GM12878 (cell line): ENCODE measurements at regions not wholly inside any gene's neighbourhood (a gene's known extent, or its start where the extent isn't known, plus 50 kb on each side); places are given as distances from the start of the nearest gene placed in this dataset.

ENCODE experiments used
- ATAC-seq: fragments of 200-7000 bp; cut with Tn5 transposase; 3 replicates; pipeline ENCODE4 v1.9.1; 2020; ENCODE audit warnings: mild to moderate bottlenecking, moderate library complexity
- BruUV-seq: library from RNA; stranded (reverse); fragments of 400-500 nt; replicated peaks from 2 replicates; lab custom pipeline; 2021; lab: Mats Ljungman, UMichigan
- CTCF ChIA-PET: fragments of 300-600 bp; sonication (Branson Sonifier 250); formaldehyde crosslinking; extraction: SDS; loops from one replicate; lab custom pipeline; 2021; ENCODE audit warnings: inconsistent platforms; lab: Yijun Ruan, JAX
- POLR2A ChIA-PET: fragments of 350-600 bp; formaldehyde crosslinking; extraction: SDS; loops from one replicate; lab custom pipeline; 2021; ENCODE audit warnings: inconsistent platforms; lab: Charles Lee
- RAD21 ChIA-PET: fragments of 300-600 bp; sonication (Branson Sonifier 250); formaldehyde crosslinking; loops from one replicate; lab custom pipeline; 2023; ENCODE audit warnings: antibody characterized with exemption; ENCODE audit not compliant: unreplicated experiment; lab: Charles Lee
- SMC1A ChIA-PET: fragments of 300-600 bp; sonication (Branson Sonifier 250); formaldehyde crosslinking; loops from one replicate; lab custom pipeline; 2023; ENCODE audit not compliant: unreplicated experiment, uncharacterized antibody; lab: Charles Lee
- DNase-seq: peaks from one replicate; pipeline ENCODE4 v3.0.0-alpha.2; 2011; ENCODE audit warnings: low read depth, low spot score
- FAIRE-seq: peaks from 3 replicates; lab custom pipeline; 2011; peaks lifted over from hg19 to GRCh38; lab: Jason Lieb, UNC
- H2AFZ ChIP-seq: 2 replicates; pipeline ENCODE4 v1.6.0; 2011; ENCODE audit warnings: low read depth, low read length, control low read depth; ENCODE audit not compliant: control insufficient read depth
- H3K27ac ChIP-seq: 2 replicates; pipeline ENCODE4 v1.5.1; 2011; ENCODE audit warnings: control low read depth; ENCODE audit not compliant: control insufficient read depth, insufficient read depth
- H3K27me3 ChIP-seq, 2 experiments: replicated peaks in 1 of 2; 2 replicates each; pipeline versions ENCODE4 v1.6.0 to v1.6.1; 2011; ENCODE audit warnings: low read length in 1 of 2; ENCODE audit not compliant: control insufficient read depth in 2 of 2, insufficient read depth in 2 of 2
- H3K36me3 ChIP-seq, 2 experiments: 2 replicates each; pipeline ENCODE4 v1.5.1; 2011; ENCODE audit warnings: low read length in 1 of 2; ENCODE audit not compliant: control insufficient read depth in 2 of 2, insufficient read depth in 2 of 2
- H3K4me1 ChIP-seq: 2 replicates; pipeline ENCODE4 v1.6.1; 2011; ENCODE audit warnings: mild to moderate bottlenecking, low read length, moderate library complexity, mixed read lengths; ENCODE audit not compliant: control insufficient read depth, insufficient read depth
- H3K4me2 ChIP-seq: 2 replicates; pipeline ENCODE4 v1.6.0; 2011; ENCODE audit warnings: control low read depth; ENCODE audit not compliant: control insufficient read depth, insufficient read depth
- H3K4me3 ChIP-seq: fragments of 200-600 bp; sonication (generic); 2 replicates; pipeline ENCODE4 v1.5.1; 2016
- H3K79me2 ChIP-seq: 2 replicates; pipeline ENCODE4 v1.6.0; 2011; ENCODE audit warnings: low read length; ENCODE audit not compliant: control insufficient read depth, insufficient read depth
- H3K9ac ChIP-seq: 2 replicates; pipeline ENCODE4 v1.8.0; 2011; ENCODE audit warnings: low read length, control low read depth, mixed read lengths; ENCODE audit not compliant: control insufficient read depth, insufficient read depth
- H3K9me3 ChIP-seq: replicated peaks from 3 replicates; pipeline ENCODE4 v1.5.1; 2011; ENCODE audit warnings: mild to moderate bottlenecking, low read length; ENCODE audit not compliant: control insufficient read depth, insufficient read depth
- H4K20me1 ChIP-seq: 2 replicates; pipeline ENCODE4 v1.6.0; 2011; ENCODE audit not compliant: control insufficient read depth, insufficient read depth
- HDGF ChIP-seq: fragments of 450-650 bp; IDR thresholded peaks from 2 replicates; pipeline ENCODE4 v1.6.1; 2016; ENCODE audit warnings: antibody characterized with exemption
- IKZF1 ChIP-seq: fragments of 450-650 bp; conservative IDR thresholded peaks from 2 replicates; pipeline ENCODE4 v1.6.1; 2017; ENCODE audit warnings: antibody characterized with exemption, mild to moderate bottlenecking
- IKZF2 ChIP-seq, 2 experiments: fragments of 450-650 bp; IDR thresholded peaks; 2 replicates each; pipeline ENCODE4 v1.6.1; 2017; ENCODE audit warnings: mild to moderate bottlenecking in 2 of 2, moderate library complexity in 2 of 2
- KLF5 ChIP-seq: fragments of 450-650 bp; IDR thresholded peaks from 2 replicates; pipeline ENCODE4 v1.6.1; 2014; ENCODE audit warnings: mild to moderate bottlenecking; ENCODE audit not compliant: partially characterized antibody
- MEF2B ChIP-seq: fragments of 450-650 bp; IDR thresholded peaks from 2 replicates; pipeline ENCODE4 v1.6.1; 2018; ENCODE audit warnings: mild to moderate bottlenecking, moderate library complexity; ENCODE audit not compliant: partially characterized antibody, poor library complexity, severe bottlenecking
- MTA2 ChIP-seq: fragments of 450-650 bp; IDR thresholded peaks from 2 replicates; pipeline ENCODE4 v1.6.1; 2016; ENCODE audit warnings: low read depth, mild to moderate bottlenecking, moderate library complexity
- RBBP5 ChIP-seq: fragments of 200-600 bp; sonication (generic); conservative IDR thresholded peaks from 2 replicates; pipeline ENCODE4 v1.6.1; 2016
- SPI1 ChIP-seq: IDR thresholded peaks from 2 replicates; pipeline ENCODE4 v1.6.1; 2011; ENCODE audit warnings: low read depth, mild to moderate bottlenecking, low read length, moderate library complexity, borderline replicate concordance; ENCODE audit not compliant: insufficient read depth
- TCF12 ChIP-seq: IDR thresholded peaks from 2 replicates; pipeline ENCODE4 v1.6.1; 2011; ENCODE audit warnings: low read depth, mild to moderate bottlenecking, low read length
- TCF3 ChIP-seq: IDR thresholded peaks from 2 replicates; pipeline ENCODE4 v1.6.1; 2012; ENCODE audit warnings: low read depth, mild to moderate bottlenecking, low read length, borderline replicate concordance; ENCODE audit not compliant: insufficient read depth
- ZSCAN29 ChIP-seq: fragments of 450-650 bp; IDR thresholded peaks from 2 replicates; pipeline ENCODE4 v1.6.1; 2017; ENCODE audit warnings: mild to moderate bottlenecking, moderate library complexity
- WGBS: methylation state at CpG from one replicate; pipeline ENCODE4 v1.1.6; 2016; ENCODE audit warnings: low lambda C conversion rate; ENCODE audit not compliant: insufficient replicate concordance, insufficient coverage; ENCODE audit errors: missing lambda C conversion rate; 5-methylcytosine and 5-hydroxymethylcytosine counted together
- in situ Hi-C: fragments of 300-500 bp; cut with MboI; formaldehyde crosslinking; loops from 9 replicates; pipeline ENCODE4 v1.14.3; 2018; ENCODE audit warnings: mixed read lengths
- intact Hi-C: fragments of 100-400 bp; cut with micrococcal nuclease; formaldehyde crosslinking; loops from one replicate; pipeline ENCODE4 v1.14.2; 2022; ENCODE audit not compliant: unreplicated experiment

- Histone ChIP-seq H4K20me1 (no peaks in the 10 kb centered on the region), H3K4me2 (no peak overlapping the region), H3K4me3 (no peak overlapping the region), H2AFZ (no peak overlapping the region), H3K27me3 (no peaks in the 10 kb centered on the region), H3K79me2 (no peaks in the 10 kb centered on the region), H3K27ac (no peak overlapping the region), H3K9ac (no peak overlapping the region), H3K36me3 (no peaks in the 10 kb centered on the region), H3K9me3 (no peaks in the 10 kb centered on the region; the same call in 2 of the 3 replicates), H3K4me1 (no peaks in the 10 kb centered on the region)
- no TSS peak for BruUV-seq
- TF ChIP-seq TCF3 (no peak), ZSCAN29 (no peak), MTA2 (peak; percentile 67; the same call in 1 of the 2 replicates), KLF5 (no peak), MEF2B (peak; percentile 43), IKZF1 (peak; percentile 44; the same call in 1 of the 2 replicates), TCF12 (no peak), HDGF (no peak), RBBP5 (no peak), IKZF2 (IDR thresholded peaks at IDR 0.05) (peak in 1 of 2 experiments; percentile 27; a peak in 2 of 4 replicates), SPI1 (peak; percentile 59; the same call in 1 of the 2 replicates)
- CTCF ChIA-PET: no interaction called here
- in situ Hi-C loops: no loop called here
- 0% methylated on average over 1 of the region's 1 CpG for WGBS
- ATAC-seq (peak; percentile 30; the same call in 2 of the 3 replicates), FAIRE-seq (no peak), DNase-seq (no peak)
- RAD21 ChIA-PET: no interaction called here
- SMC1A ChIA-PET: no interaction called here
- intact Hi-C loops: no loop called here
- POLR2A ChIA-PET: no interaction called here
These were observed 228.1 kb upstream of the RAB6C start for GRCh38 chr2:129751409-129751808.
